DMS53 treated with DMSO at 0.1 percent for 48 hours (cell line): ENCODE measurements at regions not wholly inside any gene's neighbourhood (a gene's known extent, or its start where the extent isn't known, plus 50 kb on each side); places are given as distances from the start of the nearest gene placed in this dataset.

Source experiments
- DNase-seq: peaks from one replicate; lab custom pipeline; 2025; ENCODE audit not compliant: unreplicated experiment; lab: John Stamatoyannopoulos, UW

- no peak for DNase-seq
These were observed 167.6 kb upstream of the ESRRG start for GRCh38 chr1:216890871-216891270.

GRCh38 chr1:216888731-216889130 lies 165.5 kb upstream of the ESRRG start:
- DNase-seq = no peak

- DNase-seq = no peak
These were observed 163.8 kb upstream of the ESRRG start for GRCh38 chr1:216887032-216887431.

DNA sequence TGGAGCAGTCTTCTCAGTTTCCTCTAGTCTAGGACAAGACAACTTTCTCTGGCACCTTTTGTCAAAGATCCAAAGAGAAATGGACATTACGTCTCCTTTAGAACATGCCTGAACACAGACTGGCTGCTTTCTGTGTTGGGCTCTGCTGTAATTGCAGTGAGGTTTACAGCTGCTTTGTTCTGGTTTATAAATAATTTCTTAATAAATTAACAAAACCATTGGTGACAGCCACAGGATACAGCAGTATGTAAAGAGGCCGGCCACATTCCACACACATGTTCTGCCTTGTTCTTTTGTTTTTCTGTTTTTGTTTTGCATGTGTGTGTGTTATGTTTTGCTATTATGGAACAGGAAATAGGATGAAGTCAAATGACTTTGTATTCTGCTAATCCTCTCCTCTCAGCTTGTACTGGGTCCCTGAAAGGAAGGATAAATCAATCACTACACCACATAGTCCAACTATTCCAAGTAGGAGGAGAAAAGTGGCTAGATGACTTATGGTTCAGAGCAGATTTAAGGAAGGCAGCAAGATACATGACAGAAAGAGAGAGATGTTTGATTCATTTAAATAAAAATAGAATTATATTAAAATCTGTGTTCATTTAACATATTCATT lies 161.5 kb upstream of the ESRRG start:
- DNase-seq = no peak

DNA sequence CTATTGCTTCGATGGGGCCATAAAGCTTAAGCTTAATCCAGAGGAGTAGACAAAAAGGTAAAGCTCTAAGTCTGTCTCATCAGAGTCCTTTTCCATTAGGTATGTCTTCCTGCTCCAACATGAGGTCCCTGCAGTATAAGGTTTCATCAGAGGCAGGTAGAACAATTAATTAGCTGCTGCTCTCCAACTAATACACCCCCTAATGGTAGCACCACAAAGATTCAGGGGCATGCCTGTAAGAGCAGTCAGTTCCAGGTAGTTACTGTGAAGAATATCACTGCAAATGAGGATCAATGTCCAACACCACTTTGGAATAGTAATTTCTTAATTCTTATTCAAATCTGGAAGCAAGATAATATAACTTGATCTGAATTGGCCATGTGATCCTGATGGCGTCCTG lies 160.3 kb upstream of the ESRRG start:
- no peak for DNase-seq

DNA sequence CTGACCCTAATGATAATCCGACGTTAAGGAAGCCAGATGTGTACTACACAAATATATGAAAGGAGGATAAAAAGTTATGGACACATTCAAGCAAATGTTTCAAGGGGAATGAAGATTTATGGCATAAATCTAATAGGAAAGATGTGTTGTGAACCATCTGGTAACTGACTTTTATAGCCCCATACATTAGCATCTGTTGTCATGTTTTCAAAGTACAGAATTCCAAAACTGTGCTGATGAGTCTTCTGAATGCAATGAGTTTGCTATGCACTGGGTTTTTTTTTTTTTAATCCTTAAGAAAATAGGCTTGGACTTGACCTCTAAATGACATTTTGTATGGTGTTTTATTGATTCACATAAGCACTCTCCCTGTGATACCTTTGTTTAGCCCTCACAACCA lies 158.5 kb upstream of the ESRRG start:
- DNase-seq = no peak

GRCh38 chr1:216866714-216867113 lies 143.5 kb upstream of the ESRRG start:
- no peak for DNase-seq

GRCh38 chr1:216855810-216856209 lies 132.6 kb upstream of the ESRRG start:
- no peak for DNase-seq

DNA sequence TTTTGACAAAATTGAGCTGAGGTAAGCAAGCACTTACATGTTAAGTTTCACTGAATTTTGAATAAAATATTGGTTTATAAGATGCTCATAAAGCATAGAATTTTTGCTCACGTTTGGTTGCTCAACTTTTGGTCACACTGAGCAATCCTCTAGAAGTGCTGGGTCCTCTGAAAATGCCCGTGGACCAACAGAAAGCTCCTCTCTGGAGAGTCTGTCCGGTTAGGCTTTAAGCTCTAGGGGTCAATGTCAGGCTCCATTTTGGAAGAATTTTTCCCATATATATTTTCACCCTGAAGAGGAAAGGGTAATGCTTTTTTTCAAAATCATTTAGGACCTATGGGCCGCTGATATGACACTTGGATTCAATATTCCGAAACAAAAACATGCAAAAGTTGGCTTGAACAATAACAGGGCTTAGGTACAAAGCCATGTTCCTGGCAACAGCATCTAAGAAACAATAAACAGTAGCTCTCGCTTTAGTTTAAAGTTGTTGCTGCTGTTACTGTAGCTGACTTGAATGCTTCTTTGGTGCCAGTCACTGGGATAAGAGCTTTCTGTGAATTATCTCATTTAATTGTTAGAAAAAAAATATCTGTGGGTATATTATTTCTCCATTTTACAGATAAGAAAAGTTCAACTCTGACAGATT lies 131.7 kb upstream of the ESRRG start:
- no peak for DNase-seq

GRCh38 chr1:216851073-216851472 lies 127.8 kb upstream of the ESRRG start:
- DNase-seq = no peak

GRCh38 chr1:216849146-216849545 lies 125.9 kb upstream of the ESRRG start:
- no peak for DNase-seq

GRCh38 chr1:216847397-216848036 lies 124.3 kb upstream of the ESRRG start:
- DNase-seq = no peak

DNA sequence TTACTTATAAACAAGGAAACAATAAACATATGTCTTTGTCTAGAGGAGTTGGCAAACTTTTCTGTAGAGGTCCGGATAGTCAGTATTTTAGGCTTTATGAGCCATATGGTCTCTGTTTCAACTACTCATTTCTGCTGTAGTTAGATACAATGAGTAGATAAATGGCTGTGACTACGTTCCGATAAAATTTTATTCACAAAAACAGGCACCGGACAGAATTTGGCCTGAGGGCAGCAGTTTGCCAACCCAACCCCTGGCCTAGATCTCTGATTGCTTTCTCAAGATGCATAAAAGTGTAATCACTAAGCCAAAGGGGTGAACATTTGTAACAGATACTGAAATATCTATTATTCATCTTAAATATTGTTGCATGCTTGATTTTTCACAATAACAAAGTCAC lies 123.1 kb upstream of the ESRRG start:
- DNase-seq = no peak

- no peak for DNase-seq
These were observed 120.2 kb upstream of the ESRRG start for GRCh38 chr1:216843409-216843808.

DNA sequence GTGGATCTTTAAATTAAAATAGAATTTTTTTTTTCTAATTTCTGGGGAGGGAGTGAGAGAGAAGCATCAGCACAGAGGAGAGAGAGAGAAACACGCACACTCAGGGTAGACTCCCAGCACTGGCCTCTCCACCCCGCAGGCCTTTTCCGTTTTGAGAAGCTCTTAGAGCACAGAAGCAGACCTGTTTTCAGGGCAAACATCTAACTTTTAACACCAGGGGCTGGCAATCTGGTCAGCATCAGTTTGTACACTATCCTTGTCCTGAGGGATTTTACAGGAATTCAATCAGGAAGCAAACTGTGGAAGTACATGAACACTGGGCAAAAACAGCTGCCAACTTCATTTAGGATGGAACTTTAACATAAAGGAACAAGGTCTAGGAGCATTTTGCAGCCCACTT lies 117.9 kb upstream of the ESRRG start:
- DNase-seq = no peak

DNA sequence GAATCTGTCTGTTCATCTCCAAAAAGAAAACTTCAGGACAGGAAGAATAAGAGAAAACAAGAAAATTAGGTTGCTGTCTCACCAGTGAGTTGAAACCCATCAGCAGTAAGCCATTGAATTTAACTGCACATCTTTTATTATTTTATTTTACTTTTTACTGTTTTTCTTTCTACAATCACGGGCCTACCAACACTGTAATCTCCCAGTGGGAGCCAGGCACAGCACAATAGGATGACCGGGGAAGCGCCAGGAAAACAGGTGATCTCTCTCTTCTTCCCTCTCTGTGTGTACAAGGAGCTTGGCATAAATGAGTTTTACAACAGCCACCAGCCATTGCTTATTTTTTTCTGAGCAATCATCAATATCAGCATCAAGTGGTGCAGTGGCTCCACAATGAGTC lies 113.1 kb upstream of the ESRRG start:
- DNase-seq = no peak

GRCh38 chr1:216833509-216833908 lies 110.3 kb upstream of the ESRRG start:
- no peak for DNase-seq

- no peak for DNase-seq
These were observed 109.0 kb upstream of the ESRRG start for GRCh38 chr1:216832192-216832591.

- no peak for DNase-seq
These were observed 107.4 kb upstream of the ESRRG start for GRCh38 chr1:216830424-216831210.

GRCh38 chr1:216827251-216827650 lies 104.0 kb upstream of the ESRRG start:
- no peak for DNase-seq

DNA sequence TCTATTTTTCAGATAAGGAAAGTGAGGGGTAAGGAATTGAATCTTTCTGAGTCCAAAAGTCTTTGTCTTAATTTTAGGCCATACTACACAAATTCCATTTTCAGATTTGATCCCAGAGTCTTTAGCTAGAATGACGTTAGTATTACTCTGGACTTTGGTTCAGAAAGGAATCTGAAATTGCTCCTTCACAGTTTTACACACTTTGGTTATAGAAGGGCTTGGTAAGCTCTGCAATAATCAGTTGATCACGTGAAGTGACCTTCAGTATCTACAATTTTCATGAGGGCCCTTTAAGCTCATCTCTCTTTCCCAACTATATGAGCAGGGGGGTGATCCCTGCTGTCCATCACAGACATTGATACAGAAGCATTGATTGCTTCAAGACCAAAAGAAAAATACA lies 103.4 kb upstream of the ESRRG start:
- no peak for DNase-seq

DNA sequence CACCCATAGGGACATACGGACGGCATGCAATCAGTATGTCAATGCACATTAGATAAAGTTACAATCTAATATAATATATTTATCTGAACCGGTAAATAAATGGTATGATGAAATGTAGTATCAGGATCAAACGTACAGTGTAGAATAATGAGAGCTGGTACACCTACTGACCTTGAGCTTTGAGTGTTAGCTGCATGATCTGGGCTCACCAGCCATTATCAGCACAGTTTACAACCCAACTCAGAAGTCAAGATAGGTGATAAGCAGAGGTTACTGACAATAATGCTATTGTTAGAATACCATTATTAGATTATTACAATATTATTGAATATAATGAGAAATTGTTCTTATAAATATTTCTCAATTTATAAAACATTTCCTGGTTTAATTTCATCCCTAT lies 103.0 kb upstream of the ESRRG start:
- DNase-seq = no peak
